ENCODE measurements at regions not wholly inside any gene's neighbourhood (a gene's known extent, or its start where the extent isn't known, plus 50 kb on each side); places are given as distances from the start of the nearest gene placed in this dataset.

DNA sequence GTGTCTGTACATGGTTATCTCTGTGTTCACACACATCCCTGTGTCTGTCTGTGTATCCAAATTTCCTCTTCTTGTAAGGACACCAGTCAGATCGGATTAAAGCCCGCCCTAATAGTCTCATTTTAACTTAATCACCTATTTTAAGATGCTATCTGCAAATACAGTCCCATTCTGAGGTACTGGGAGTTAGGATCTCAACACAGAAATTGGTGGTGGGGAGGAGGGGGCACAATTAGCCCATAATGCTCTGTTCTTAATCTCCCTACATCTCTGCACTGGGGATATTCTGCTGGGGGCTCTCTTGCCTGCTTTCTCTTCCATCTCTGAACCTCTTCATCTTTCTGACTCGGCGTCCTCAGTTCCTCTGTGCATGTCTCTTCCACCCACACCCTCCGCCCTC is 320.7 kb downstream of the CDC5L start:
- 96 to 97% methylated on average over 5 of the region's 5 CpGs for WGBS, 2 donors
- TF ChIP-seq POLR2A (IDR thresholded peaks at IDR 0.05), result no peak
- TF ChIP-seq, protein P1, sequence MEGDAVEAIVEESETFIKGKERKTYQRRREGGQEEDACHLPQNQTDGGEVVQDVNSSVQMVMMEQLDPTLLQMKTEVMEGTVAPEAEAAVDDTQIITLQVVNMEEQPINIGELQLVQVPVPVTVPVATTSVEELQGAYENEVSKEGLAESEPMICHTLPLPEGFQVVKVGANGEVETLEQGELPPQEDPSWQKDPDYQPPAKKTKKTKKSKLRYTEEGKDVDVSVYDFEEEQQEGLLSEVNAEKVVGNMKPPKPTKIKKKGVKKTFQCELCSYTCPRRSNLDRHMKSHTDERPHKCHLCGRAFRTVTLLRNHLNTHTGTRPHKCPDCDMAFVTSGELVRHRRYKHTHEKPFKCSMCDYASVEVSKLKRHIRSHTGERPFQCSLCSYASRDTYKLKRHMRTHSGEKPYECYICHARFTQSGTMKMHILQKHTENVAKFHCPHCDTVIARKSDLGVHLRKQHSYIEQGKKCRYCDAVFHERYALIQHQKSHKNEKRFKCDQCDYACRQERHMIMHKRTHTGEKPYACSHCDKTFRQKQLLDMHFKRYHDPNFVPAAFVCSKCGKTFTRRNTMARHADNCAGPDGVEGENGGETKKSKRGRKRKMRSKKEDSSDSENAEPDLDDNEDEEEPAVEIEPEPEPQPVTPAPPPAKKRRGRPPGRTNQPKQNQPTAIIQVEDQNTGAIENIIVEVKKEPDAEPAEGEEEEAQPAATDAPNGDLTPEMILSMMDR (IDR thresholded peaks at IDR 0.05), result no peak

DNA sequence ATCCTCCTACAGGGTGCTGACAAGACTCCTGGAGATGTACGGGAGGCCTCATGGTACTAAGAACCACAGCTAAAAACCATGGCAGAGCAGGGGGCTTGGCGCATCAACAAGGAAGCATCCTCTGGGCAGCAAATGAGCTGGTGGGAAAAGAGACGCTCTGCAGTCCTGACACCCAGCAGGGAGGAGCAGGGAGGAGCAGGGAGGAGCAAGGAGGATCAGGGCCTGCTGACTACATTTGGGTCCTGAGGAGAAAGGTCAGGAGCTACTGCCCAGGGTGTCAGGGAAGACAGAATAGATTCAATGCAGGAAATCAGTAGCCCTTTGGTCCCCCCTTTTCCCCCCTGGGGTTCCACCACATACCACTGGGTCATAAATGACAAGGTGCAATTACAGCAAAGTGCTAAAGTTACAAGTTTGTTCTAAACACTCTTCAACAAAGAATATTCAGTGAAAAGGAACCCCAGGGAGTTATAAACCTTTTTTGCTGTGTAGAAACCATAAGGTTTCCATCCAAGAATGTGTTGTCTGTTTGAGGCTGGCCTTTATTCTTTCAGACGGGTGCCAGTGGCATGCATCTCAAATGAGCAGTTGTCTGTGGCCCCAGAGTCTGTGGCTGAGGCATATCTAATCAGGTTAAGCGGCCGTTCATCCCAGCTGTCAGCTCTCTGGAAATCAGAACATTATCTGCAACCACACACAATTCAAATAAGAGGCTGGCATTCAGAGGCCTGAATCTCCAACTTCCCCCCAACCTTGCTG is 325.0 kb downstream of the CDC5L start:
- H3K27me3 ChIP-seq, result no peaks in the 10 kb centered on the region
- H3K9me3 ChIP-seq, result no peaks in the 10 kb centered on the region
- TF ChIP-seq, protein P1 (IDR thresholded peaks at IDR 0.05), result no peak
- no peak for TF ChIP-seq POLR2A (IDR thresholded peaks at IDR 0.05)
- intact Hi-C loops (cut with DNase I), result no loop called here
- WGBS, 2 donors, result 83 to 88% methylated on average over 6 of the region's 6 CpGs
- no peak overlapping the region for H3K4me3 ChIP-seq (replicated peaks in 1 of 3)
- no peaks in the 10 kb centered on the region for H3K36me3 ChIP-seq
- no peak overlapping the region for H3K27ac ChIP-seq
- H3K4me1 ChIP-seq, result peaks cover 0 to 3% of the 10 kb centered on the region in 2 donors
- DNase-seq, result no peak

More for the DNA sequence above, 320.7 kb downstream of the CDC5L start:
- DNase-seq, result no peak
- no peaks in the 10 kb centered on the region for H3K36me3 ChIP-seq
- H3K27me3 ChIP-seq, result no peaks in the 10 kb centered on the region
- intact Hi-C loops (cut with DNase I), result no loop called here
- H3K4me3 ChIP-seq (replicated peaks in 1 of 3), result no peak overlapping the region
- H3K9me3 ChIP-seq, result no peaks in the 10 kb centered on the region
- H3K27ac ChIP-seq, result no peak overlapping the region
- H3K4me1 ChIP-seq, result peaks cover 0 to 3% of the 10 kb centered on the region in 2 donors

DNA sequence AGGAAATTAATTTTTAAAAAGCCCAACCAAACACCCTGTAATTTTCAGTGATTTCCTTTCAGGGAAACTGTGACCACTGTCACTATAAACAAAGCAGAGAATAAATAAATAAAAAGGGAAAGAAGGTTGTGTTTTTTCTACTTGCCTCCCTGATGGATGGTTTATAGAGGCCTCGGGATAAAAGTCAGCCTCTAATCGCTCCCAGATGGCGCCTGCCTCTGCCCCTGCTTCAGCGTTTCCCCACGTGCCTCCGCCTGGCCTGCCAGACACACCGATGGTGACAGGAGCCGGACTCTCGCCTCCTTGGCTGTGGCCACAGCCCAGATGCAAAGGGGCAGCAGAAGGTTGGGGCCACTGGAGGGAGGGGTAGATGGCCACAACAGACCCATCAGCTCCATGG is 327.7 kb downstream of the CDC5L start:
- no peak for DNase-seq
- no peak for TF ChIP-seq POLR2A (IDR thresholded peaks at IDR 0.05)
- TF ChIP-seq, protein P1 (IDR thresholded peaks at IDR 0.05), result no peak
- no peaks in the 10 kb centered on the region for H3K4me1 ChIP-seq
- no peaks in the 10 kb centered on the region for H3K36me3 ChIP-seq
- H3K4me3 ChIP-seq (replicated peaks in 1 of 3), result no peak overlapping the region
- WGBS, 2 donors, result 75 to 84% methylated on average over 9 of the region's 9 CpGs
- H3K9me3 ChIP-seq, result no peaks in the 10 kb centered on the region
- intact Hi-C loops (cut with DNase I), result no loop called here
- H3K27me3 ChIP-seq, result no peaks in the 10 kb centered on the region
- H3K27ac ChIP-seq, result no peak overlapping the region

DNA sequence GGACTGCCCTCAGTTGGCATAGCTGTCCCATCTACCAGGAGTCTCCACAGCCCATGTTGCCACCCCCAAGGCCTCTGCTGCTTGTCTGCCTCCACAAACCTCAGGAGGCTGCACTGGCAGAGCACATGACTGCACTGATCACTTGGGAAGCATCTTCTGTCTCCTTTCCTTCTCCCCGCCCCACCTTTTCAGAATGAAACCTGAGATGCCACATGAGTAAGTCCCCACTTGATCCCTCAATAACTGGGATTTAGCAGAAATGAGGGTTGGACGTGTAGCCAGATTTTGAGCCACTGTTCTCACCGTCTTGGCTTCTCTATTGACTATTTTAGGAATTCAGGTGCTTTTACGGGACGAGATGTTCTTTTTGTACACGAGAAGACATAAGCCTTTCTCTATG is 328.4 kb downstream of the CDC5L start:
- H3K4me1 ChIP-seq, result no peaks in the 10 kb centered on the region
- no peak overlapping the region for H3K27ac ChIP-seq
- intact Hi-C loops (cut with DNase I), result no loop called here
- no peak for DNase-seq
- no peaks in the 10 kb centered on the region for H3K36me3 ChIP-seq
- H3K4me3 ChIP-seq (replicated peaks in 1 of 3), result no peak overlapping the region
- WGBS, 2 donors, result 79 to 84% methylated on average over 6 of the region's 6 CpGs
- TF ChIP-seq, protein P1 (IDR thresholded peaks at IDR 0.05), result no peak
- no peak for TF ChIP-seq POLR2A (IDR thresholded peaks at IDR 0.05)
- H3K27me3 ChIP-seq, result no peaks in the 10 kb centered on the region
- H3K9me3 ChIP-seq, result no peaks in the 10 kb centered on the region

DNA sequence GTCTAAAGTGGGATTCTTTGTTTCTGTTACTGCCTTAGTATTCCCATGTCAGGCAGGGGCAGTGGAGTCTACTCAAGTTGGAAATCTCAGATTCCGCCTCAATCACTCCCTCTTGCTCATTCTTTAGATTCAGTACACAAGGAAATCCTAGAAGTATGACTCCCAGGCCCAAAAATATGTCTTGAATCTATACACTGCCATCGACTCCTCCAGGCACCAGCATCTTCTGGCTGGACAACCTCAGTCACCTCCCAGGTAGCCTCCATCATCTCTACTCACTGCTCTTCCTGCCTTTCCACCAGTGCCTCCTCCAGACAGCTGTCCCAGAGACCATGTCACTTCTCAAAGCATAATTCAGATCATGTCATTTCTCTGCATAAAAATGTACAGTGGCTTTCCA is 329.9 kb downstream of the CDC5L start:
- Histone ChIP-seq H3K9me3 (no peaks in the 10 kb centered on the region), H3K27me3 (no peaks in the 10 kb centered on the region), H3K27ac (no peak overlapping the region), H3K4me3 (replicated peaks in 1 of 3) (no peak overlapping the region), H3K4me1 (no peaks in the 10 kb centered on the region), H3K36me3 (no peaks in the 10 kb centered on the region)
- intact Hi-C loops (cut with DNase I), result no loop called here
- 96 to 99% methylated on average over 2 of the region's 2 CpGs for WGBS, 2 donors
- TF ChIP-seq, protein P1 (IDR thresholded peaks at IDR 0.05), result no peak
- TF ChIP-seq POLR2A (IDR thresholded peaks at IDR 0.05), result no peak
- no peak for DNase-seq
